Neuron (in vitro differentiated cells): ENCODE measurements at regions not wholly inside any gene's neighbourhood (a gene's known extent, or its start where the extent isn't known, plus 50 kb on each side); places are given as distances from the start of the nearest gene placed in this dataset.
"Not testable (repeated sequence)": the region's sequence is repeated elsewhere in the genome, so short reads cannot be mapped to it uniquely, and the experiment has no call there.

Experiments used
- H2AFZ ChIP-seq: one replicate; pipeline ENCODE4 v1.6.1; 2013; ENCODE audit warnings: low read depth, mild to moderate bottlenecking, inconsistent platforms, low read length, moderate library complexity
- H3K27me3 ChIP-seq: one replicate; pipeline ENCODE4 v1.6.1; 2013; ENCODE audit warnings: low read length; ENCODE audit not compliant: insufficient read depth
- H3K36me3 ChIP-seq: one replicate; pipeline ENCODE4 v1.6.1; 2013; ENCODE audit warnings: low read length; ENCODE audit not compliant: insufficient read depth
- H3K4me1 ChIP-seq: one replicate; pipeline ENCODE4 v1.6.1; 2013; ENCODE audit warnings: low read length; ENCODE audit not compliant: insufficient read depth
- H3K4me3 ChIP-seq: 2 replicates; pipeline ENCODE4 v1.5.1; 2013; ENCODE audit warnings: mild to moderate bottlenecking, low read length, moderate library complexity
- H3K9me3 ChIP-seq: one replicate; pipeline ENCODE4 v1.6.1; 2013; ENCODE audit warnings: low read length

DNA sequence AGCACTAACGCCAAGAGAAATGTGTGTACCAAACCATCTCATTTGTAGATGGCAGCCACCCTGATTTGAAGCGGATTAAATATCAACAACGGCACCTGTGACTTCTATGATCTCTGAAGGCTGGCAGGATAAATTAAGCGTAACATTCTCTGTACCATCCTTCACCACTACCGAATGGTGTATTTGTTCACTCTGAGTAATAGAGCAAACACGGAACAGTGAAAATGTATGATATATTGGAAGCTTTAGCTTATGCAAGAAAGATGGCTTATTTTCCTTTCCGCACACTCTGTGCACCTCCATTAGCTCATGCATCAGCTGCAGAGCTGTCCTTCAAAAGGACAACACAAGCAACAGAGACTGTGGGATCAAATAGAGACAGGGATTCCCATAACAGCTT is 431.1 kb downstream of the PRELID2 start:
- Histone ChIP-seq H2AFZ (no peak overlapping the region), H3K9me3 (no peaks in the 10 kb centered on the region), H3K27me3 (no peaks in the 10 kb centered on the region), H3K4me1 (no peaks in the 10 kb centered on the region), H3K36me3 (no peaks in the 10 kb centered on the region), H3K4me3 (no peak overlapping the region)

DNA sequence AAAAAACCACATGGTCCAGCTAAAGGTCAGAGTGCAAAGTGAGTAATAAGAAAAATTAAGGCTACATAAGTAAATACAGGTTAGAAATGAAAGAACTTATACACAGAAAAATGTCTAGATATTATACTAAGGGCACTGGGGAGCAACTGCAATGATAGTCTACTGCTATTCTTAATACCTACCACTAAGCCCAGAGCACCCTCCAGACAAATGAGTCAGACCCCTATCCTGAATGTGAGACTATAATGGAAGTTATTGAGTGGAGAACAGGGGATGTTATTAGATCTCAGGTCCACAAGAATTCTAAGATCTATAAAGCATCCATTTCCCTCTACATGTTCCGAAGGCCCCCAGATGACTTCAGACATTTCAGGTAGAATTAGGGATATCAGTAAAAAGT is 438.3 kb downstream of the PRELID2 start:
- H3K4me1 ChIP-seq: peaks cover 6% of the 10 kb centered on the region

DNA sequence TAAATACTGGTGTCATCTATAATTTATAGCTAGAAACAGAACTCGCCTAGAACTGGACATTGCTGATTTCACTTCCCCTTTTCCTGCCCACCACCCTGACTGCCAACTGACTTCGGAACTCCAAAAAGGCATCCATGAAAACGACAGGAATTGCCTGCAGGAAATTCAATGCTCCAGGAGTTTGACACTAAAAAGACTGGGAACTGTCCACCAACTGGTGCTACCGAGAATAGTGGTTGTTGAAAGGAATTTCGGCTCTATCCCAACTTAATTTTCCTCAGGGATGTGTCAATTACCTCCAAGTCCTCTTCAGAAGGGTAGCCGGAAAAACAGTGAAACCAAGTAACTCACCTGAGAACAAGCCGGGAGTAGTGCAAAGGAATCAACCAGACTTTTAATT is 440.0 kb downstream of the PRELID2 start:
- not testable (repeated sequence) for H3K9me3 ChIP-seq, H3K4me1 ChIP-seq, H3K4me3 ChIP-seq, H2AFZ ChIP-seq, H3K36me3 ChIP-seq, H3K27me3 ChIP-seq

More for the DNA sequence above, 438.3 kb downstream of the PRELID2 start:
- no peaks in the 10 kb centered on the region for H3K27me3 ChIP-seq
- H3K36me3 ChIP-seq: no peaks in the 10 kb centered on the region
- no peak overlapping the region for H2AFZ ChIP-seq
- H3K4me3 ChIP-seq: no peak overlapping the region
- H3K9me3 ChIP-seq: no peaks in the 10 kb centered on the region

DNA sequence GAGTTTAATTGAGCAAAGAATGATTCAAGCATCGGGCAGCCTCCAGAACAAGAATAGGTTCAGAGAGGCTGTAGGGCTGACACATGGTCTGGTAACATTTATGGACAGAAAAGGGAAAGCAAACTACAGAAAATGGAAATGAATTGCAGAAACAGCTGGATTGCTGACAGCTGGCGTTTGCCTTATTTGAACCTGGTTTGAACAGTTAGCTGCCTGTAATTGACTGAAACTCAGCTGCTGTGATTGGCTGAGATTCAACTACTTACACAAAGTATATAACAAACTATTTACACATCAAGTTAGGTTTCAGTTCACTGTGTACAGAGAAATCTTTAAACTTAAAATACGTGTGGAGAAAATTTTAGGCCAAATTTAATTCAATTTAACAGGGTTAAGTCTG is 441.7 kb downstream of the PRELID2 start:
- peaks cover 6% of the 10 kb centered on the region for H3K4me1 ChIP-seq
- H2AFZ ChIP-seq: no peak overlapping the region
- H3K9me3 ChIP-seq: no peaks in the 10 kb centered on the region
- H3K4me3 ChIP-seq: no peak overlapping the region
- H3K36me3 ChIP-seq: no peaks in the 10 kb centered on the region
- H3K27me3 ChIP-seq: no peaks in the 10 kb centered on the region

DNA sequence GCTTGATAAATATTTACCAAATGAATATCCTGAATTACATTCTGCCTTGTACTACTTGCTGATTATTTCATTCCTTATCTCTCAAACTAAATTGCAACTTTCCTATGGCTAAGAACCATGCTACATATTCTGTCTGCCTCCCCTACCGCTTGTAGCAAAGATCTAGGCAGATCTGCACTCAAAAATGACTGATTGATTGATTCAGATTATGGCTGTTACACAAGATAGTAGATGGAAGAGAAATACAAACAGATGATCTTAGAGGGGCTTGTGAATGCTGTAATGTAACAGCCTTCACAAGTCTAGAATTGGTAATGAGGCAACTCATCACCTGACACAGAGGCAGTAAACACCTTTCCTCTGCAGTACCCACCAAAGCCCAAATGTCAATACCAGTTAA is 446.1 kb downstream of the PRELID2 start:
- H3K27me3 ChIP-seq: no peaks in the 10 kb centered on the region
- H3K9me3 ChIP-seq: no peaks in the 10 kb centered on the region
- no peak overlapping the region for H2AFZ ChIP-seq
- no peaks in the 10 kb centered on the region for H3K4me1 ChIP-seq
- H3K4me3 ChIP-seq: no peak overlapping the region
- H3K36me3 ChIP-seq: no peaks in the 10 kb centered on the region

DNA sequence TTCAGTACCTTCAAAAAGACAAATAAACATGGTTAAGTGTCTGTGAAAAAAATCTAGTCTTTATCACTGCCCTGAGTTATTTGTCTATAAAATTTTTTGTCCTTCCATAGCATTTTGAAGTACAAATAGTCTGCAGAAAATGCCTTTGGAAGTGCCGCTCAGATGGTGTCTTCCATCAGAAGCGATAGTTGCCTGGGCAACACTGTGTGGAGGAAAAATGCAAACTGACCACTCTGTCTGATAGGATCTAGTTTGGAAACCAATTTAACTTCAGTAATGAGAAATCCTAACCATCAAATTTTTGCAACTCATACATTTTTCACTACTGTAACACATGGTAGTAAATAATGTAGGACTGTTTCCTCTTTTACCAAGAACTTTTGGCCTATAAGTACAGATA is 449.9 kb downstream of the PRELID2 start:
- Histone ChIP-seq H3K36me3 (no peaks in the 10 kb centered on the region), H3K4me1 (no peaks in the 10 kb centered on the region), H2AFZ (no peak overlapping the region), H3K4me3 (no peak overlapping the region), H3K27me3 (no peaks in the 10 kb centered on the region), H3K9me3 (no peaks in the 10 kb centered on the region)

DNA sequence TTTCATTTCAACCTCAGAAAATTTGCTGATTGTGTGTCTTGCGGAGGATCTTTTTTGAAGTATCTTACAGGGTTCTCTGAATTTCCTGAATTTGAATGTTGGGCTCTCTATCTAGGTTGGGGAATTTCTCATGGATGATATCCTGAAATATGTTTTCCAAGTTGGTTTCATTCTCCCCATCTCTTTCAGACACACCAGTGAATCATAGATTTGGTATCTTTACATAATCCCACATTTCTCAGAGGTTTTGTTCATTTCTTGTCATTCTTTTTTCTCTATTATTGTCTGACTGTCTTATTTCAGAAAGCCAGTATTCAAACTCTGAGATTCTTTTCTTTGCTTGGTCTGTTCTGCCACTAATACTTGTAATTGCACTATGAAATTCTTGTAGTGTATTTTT is 456.9 kb downstream of the PRELID2 start:
- no peak overlapping the region for H2AFZ ChIP-seq
- H3K4me1 ChIP-seq: no peaks in the 10 kb centered on the region
- H3K36me3 ChIP-seq: no peaks in the 10 kb centered on the region
- H3K4me3 ChIP-seq: no peak overlapping the region
- H3K9me3 ChIP-seq: no peaks in the 10 kb centered on the region
- no peaks in the 10 kb centered on the region for H3K27me3 ChIP-seq

DNA sequence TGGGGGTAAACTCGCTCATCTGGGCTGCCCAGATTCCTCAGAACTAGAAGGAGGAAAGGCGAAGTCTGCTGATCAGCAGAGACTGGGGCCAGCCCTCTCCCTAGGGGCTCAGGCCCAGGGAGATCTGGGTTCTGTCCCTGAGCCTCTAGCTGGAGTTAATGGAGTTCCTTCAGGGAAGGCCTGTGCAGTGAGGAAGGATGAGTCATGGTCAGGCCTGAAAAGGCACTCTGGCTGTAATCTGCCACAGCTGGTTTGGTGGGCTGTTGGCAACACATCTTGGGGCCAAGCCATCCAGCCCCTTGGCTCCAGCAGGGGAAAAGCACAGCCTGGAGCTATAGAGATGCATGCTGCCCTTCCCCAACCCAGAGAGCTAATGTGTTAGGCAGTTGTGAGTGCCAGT is 459.6 kb downstream of the PRELID2 start:
- H3K4me1 ChIP-seq: no peaks in the 10 kb centered on the region
- H2AFZ ChIP-seq: no peak overlapping the region
- no peaks in the 10 kb centered on the region for H3K36me3 ChIP-seq
- H3K27me3 ChIP-seq: no peaks in the 10 kb centered on the region
- H3K4me3 ChIP-seq: no peak overlapping the region
- H3K9me3 ChIP-seq: no peaks in the 10 kb centered on the region

DNA sequence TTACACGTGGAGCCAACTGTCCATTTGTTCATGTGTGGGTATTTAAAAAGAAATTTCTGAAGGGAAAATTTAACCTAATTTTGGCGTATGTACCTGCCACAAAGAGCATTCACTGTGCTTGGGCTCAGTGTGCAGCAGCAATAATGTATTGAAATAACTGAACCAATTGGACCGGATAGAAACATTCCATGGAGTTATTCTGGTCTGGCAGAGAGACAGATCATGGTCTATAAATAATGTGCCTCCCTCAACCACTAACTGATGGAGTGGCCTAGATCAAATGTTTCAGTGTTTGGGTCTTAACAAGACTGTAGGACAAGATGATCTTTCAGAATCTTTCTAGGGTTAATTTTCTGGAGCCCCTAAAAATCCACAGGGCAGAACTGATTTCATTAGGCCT is 469.7 kb downstream of the PRELID2 start:
- Histone ChIP-seq H3K9me3 (no peaks in the 10 kb centered on the region), H3K36me3 (no peaks in the 10 kb centered on the region), H3K4me3 (no peak overlapping the region), H2AFZ (no peak overlapping the region), H3K4me1 (no peaks in the 10 kb centered on the region), H3K27me3 (no peaks in the 10 kb centered on the region)

DNA sequence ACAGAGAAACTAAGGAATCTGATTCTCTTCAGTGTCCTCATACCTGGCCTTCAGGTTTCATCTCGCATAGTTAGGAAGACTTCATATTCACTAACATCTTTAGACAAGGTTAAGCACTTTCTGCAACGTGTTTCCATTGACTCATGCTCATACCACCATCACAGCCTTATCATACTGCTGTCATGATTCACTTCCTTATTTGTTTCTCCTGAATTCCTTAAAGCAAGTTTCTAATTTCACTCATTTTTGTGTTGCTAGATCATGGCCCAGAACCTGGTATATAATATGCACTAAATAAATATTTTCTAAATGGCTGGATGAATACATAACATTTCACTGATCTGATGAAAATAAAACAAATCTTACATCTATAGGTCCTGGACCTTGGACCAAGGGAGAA is 472.9 kb downstream of the PRELID2 start:
- no peaks in the 10 kb centered on the region for H3K9me3 ChIP-seq
- H3K36me3 ChIP-seq: no peaks in the 10 kb centered on the region
- H2AFZ ChIP-seq: no peak overlapping the region

DNA sequence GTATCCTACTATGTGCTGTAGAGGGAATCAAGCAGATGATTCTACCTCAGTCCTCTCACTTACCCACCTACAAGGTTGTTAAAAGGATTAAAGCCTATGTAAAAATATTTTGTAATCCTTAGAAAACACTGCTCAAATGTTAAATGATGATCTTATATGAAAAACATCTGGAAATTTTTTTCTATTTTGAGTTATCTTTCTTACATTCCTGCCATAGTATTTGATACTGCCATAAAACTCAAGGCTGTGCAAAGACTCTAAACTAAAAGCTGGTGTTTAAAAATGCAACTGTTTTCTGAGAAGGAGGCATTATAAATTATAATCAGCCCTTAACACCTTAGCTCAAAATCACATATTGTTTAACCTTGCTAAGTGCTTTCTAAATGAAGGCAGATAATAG is 474.2 kb downstream of the PRELID2 start:
- H3K27me3 ChIP-seq: no peaks in the 10 kb centered on the region
- no peaks in the 10 kb centered on the region for H3K4me1 ChIP-seq
- H3K9me3 ChIP-seq: no peaks in the 10 kb centered on the region
- no peak overlapping the region for H2AFZ ChIP-seq
- H3K4me3 ChIP-seq: no peak overlapping the region
- H3K36me3 ChIP-seq: no peaks in the 10 kb centered on the region

More for the DNA sequence above, 472.9 kb downstream of the PRELID2 start:
- Histone ChIP-seq H3K4me3 (no peak overlapping the region), H3K27me3 (no peaks in the 10 kb centered on the region), H3K4me1 (no peaks in the 10 kb centered on the region)

DNA sequence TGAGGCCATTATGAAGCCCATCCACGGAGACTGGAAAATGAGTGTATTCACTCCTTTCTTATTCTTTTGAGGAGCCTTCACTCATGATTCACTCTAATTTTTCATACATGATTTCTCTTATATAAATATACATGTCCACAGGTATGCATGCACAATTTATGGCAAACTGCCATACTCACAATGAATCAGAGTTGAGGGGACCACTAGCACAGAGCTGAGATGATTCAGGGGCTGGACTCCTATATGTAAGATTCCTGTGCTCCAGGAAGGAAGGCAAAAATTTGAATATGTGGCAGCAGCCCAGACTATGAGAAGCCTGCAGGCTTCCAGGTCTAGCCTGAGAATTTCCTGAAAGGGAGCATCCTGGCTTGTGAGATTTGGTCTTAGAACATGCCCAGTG is 484.6 kb downstream of the PRELID2 start:
- no peaks in the 10 kb centered on the region for H3K9me3 ChIP-seq
- no peak overlapping the region for H3K4me3 ChIP-seq
- no peak overlapping the region for H2AFZ ChIP-seq
- H3K36me3 ChIP-seq: no peaks in the 10 kb centered on the region
- H3K4me1 ChIP-seq: peaks cover 2% of the 10 kb centered on the region
- no peaks in the 10 kb centered on the region for H3K27me3 ChIP-seq

DNA sequence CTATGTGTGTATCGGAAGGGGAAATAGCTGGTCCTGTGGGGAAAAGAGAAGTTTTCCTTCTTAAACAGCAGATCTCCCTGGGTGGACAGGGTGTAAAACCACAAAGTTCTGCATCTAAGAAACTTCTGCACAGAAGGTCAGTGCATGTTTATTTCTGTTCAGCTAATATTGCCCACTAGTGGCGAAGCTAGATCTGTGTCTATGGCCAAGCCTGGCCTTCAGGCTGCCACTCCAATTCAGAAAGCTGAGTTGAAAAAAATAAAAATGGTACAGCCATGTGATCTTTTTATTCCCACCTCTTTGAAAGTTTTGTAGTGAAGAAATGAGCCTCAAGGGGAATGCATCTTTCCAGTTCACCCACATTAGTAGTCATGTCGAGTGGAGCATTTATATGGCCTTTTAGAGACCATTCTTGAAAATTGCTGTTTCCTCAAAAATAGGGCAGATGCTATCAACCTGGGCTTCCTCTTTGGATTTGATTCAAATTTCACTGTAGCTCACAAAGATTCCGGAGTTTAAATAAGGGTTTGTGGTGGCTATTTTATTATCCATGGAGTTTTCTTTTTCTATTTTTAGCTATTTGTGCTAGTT is 488.0 kb downstream of the PRELID2 start:
- no peak overlapping the region for H2AFZ ChIP-seq
- no peaks in the 10 kb centered on the region for H3K27me3 ChIP-seq
- H3K4me3 ChIP-seq: no peak overlapping the region
- H3K4me1 ChIP-seq: peaks cover 2% of the 10 kb centered on the region
- H3K9me3 ChIP-seq: no peaks in the 10 kb centered on the region
- no peaks in the 10 kb centered on the region for H3K36me3 ChIP-seq

DNA sequence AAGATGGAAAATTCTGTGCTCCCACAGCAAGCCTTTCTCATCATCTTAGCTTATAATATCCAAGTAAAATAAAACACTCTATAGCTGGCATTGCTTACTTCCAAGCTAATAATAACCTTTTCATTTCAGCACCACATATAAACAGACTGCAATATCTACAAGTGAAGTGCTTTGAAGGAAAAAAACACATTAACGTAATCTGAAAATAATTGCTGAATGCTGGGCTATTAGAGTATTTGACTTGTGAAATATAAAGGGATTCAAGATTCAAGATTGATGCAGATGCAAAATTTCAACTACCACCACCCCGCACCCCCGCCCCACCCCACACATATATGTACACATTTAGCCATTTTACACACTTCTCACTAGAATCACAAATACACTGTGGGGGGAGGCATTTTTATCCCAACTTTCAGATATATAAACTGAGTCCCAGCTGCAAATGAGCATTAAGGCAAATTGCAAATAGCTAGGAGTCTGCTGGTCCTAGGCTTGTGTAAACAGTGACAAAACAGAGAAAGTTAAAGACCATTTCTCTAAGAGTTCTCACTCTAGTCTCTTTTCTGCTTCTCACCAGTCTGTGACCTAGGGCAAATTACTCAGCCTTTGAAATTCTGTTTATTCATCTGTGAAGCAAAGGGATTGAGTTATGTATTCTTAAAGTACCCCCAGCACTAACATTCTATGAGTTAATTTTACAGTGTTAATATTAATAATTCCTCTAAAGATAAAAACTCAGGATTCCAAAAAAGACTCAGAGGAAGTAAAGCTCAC is 489.4 kb downstream of the PRELID2 start:
- Histone ChIP-seq H3K27me3 (no peaks in the 10 kb centered on the region), H2AFZ (no peak overlapping the region), H3K9me3 (no peaks in the 10 kb centered on the region), H3K4me3 (no peak overlapping the region), H3K36me3 (no peaks in the 10 kb centered on the region), H3K4me1 (peaks cover 2% of the 10 kb centered on the region)
